HEK293T (cell line): ENCODE measurements at regions not wholly inside any gene's neighbourhood (a gene's known extent, or its start where the extent isn't known, plus 50 kb on each side); places are given as distances from the start of the nearest gene placed in this dataset.
"Not testable (repeated sequence)": the region's sequence is repeated elsewhere in the genome, so short reads cannot be mapped to it uniquely, and the experiment has no call there.

ENCODE experiments used
- CTCF ChIA-PET: fragments of 350-600 bp; formaldehyde crosslinking; extraction: SDS; loops from one replicate; lab custom pipeline; 2021; ENCODE audit warnings: antibody characterized with exemption, inconsistent platforms; lab: Yijun Ruan, JAX
- POLR2A ChIA-PET: fragments of 350-600 bp; formaldehyde crosslinking; extraction: SDS; loops from one replicate; lab custom pipeline; 2020; ENCODE audit warnings: antibody characterized with exemption, inconsistent platforms; lab: Yijun Ruan, JAX
- DNase-seq: peaks from one replicate; pipeline ENCODE4 v3.0.0; 2012; ENCODE audit warnings: mixed read lengths; ENCODE audit errors: extremely low spot score
- ARNT ChIP-seq: fragments of 450-650 bp; IDR thresholded peaks from 2 replicates; pipeline ENCODE4 v1.6.1; 2017; ENCODE audit warnings: mild to moderate bottlenecking
- BHLHE40 ChIP-seq: fragments of 450-650 bp; IDR thresholded peaks from 2 replicates; pipeline ENCODE4 v1.6.1; 2016; ENCODE audit warnings: mild to moderate bottlenecking, moderate library complexity, borderline replicate concordance
- CTBP1 ChIP-seq: fragments of 450-650 bp; IDR thresholded peaks from 2 replicates; pipeline ENCODE4 v1.6.1; 2016; ENCODE audit warnings: borderline replicate concordance
- ELF4 ChIP-seq: fragments of 450-650 bp; IDR thresholded peaks from 2 replicates; pipeline ENCODE4 v1.6.1; 2017; ENCODE audit warnings: antibody characterized with exemption
- FOXA1 ChIP-seq: fragments of 450-650 bp; IDR thresholded peaks from 2 replicates; pipeline ENCODE4 v1.6.1; 2016; ENCODE audit warnings: mild to moderate bottlenecking
- FOXK2 ChIP-seq: fragments of 450-650 bp; IDR thresholded peaks from 2 replicates; pipeline ENCODE4 v1.6.1; 2016; ENCODE audit warnings: mild to moderate bottlenecking
- FOXM1 ChIP-seq: fragments of 450-650 bp; IDR thresholded peaks from 2 replicates; pipeline ENCODE4 v1.6.1; 2017; ENCODE audit warnings: mild to moderate bottlenecking, borderline replicate concordance
- HDGF ChIP-seq: fragments of 450-650 bp; IDR thresholded peaks from 2 replicates; pipeline ENCODE4 v1.6.1; 2017; ENCODE audit warnings: antibody characterized with exemption, borderline replicate concordance
- L3MBTL2 ChIP-seq: fragments of 450-650 bp; conservative IDR thresholded peaks from 2 replicates; pipeline ENCODE4 v1.6.1; 2016; ENCODE audit warnings: mild to moderate bottlenecking
- LEF1 ChIP-seq: fragments of 450-650 bp; IDR thresholded peaks from 2 replicates; pipeline ENCODE4 v1.6.1; 2017; ENCODE audit warnings: mild to moderate bottlenecking, borderline replicate concordance
- NFRKB ChIP-seq: fragments of 450-650 bp; IDR thresholded peaks from 2 replicates; pipeline ENCODE4 v1.6.1; 2016; ENCODE audit warnings: mild to moderate bottlenecking, moderate library complexity
- PKNOX1 ChIP-seq: fragments of 450-650 bp; IDR thresholded peaks from 2 replicates; pipeline ENCODE4 v1.6.1; 2016
- SP1 ChIP-seq: fragments of 450-650 bp; IDR thresholded peaks from 2 replicates; pipeline ENCODE4 v1.6.1; 2017
- SUZ12 ChIP-seq: fragments of 450-650 bp; IDR thresholded peaks from 2 replicates; pipeline ENCODE4 v1.6.1; 2016; ENCODE audit warnings: mild to moderate bottlenecking
- TARDBP ChIP-seq: fragments of 450-650 bp; IDR thresholded peaks from 2 replicates; pipeline ENCODE4 v1.6.1; 2016
- ZNF384 ChIP-seq: fragments of 450-650 bp; IDR thresholded peaks from 2 replicates; pipeline ENCODE4 v1.6.1; 2016

GRCh38 chr6:22755605-22756004 lies 186.2 kb downstream of the HDGFL1 start:
- ChIA-PET POLR2A (no interaction called here), CTCF (no interaction called here)
- no peak for DNase-seq
- TF ChIP-seq BHLHE40 (no peak), PKNOX1 (no peak), LEF1 (no peak), CTBP1 (no peak), L3MBTL2 (no peak), SP1 (no peak), TARDBP (no peak), ARNT (no peak), ELF4 (no peak), FOXK2 (no peak), ZNF384 (no peak), FOXM1 (no peak), NFRKB (no peak), SUZ12 (no peak), HDGF (no peak), FOXA1 (no peak)

GRCh38 chr6:22756365-22756764 lies 187.0 kb downstream of the HDGFL1 start:
- ChIA-PET POLR2A (no interaction called here), CTCF (no interaction called here)
- no peak for TF ChIP-seq TARDBP
- TF ChIP-seq FOXA1 = no peak
- TF ChIP-seq SP1 = no peak
- no peak for TF ChIP-seq L3MBTL2
- no peak for TF ChIP-seq CTBP1
- no peak for TF ChIP-seq NFRKB
- no peak for TF ChIP-seq SUZ12
- no peak for TF ChIP-seq ARNT
- TF ChIP-seq ELF4 = no peak
- no peak for DNase-seq

DNA sequence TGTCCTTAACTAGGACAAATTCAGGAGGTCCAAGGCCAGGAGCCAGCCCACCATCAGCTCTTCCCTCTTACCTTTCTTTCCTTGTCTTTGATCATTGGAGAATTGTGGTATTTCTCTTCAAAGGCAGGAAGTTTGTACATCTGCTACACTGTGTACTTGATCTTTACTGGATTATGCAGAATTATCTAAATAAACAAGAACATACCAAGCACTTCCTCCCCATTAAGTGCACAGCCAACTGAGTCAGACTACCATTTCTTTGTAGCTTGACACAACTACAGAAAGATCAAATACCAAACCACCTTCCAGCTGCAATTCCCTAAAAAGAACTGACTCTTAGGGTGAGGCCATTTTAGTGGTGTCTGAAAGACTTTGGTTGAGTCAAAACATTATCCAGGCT lies 195.1 kb downstream of the HDGFL1 start:
- no peak for DNase-seq
- TF ChIP-seq ZNF384 = no peak
- ChIA-PET CTCF (no interaction called here), POLR2A (no interaction called here)

DNA sequence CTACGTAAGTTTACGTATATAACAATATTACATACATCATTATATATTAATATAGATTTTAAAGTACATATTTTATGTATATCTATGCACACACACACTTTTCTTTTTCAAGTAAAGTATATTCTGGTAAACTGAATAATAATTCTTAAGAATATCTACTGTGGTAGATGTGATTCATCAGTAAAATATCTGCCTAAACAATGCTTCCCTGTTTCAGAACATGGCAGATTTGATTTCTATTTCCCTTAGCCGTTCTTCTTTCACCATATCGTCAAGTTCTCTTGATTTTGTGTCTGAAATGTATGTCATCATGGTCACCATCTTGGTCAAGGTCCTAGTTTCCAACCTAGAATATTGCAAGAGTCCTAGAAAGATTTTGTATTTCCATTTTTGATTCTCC lies 195.6 kb downstream of the HDGFL1 start:
- ChIA-PET POLR2A (no interaction called here), CTCF (no interaction called here)
- no peak for TF ChIP-seq FOXA1
- no peak for TF ChIP-seq LEF1
- no peak for TF ChIP-seq FOXM1
- no peak for TF ChIP-seq FOXK2
- no peak for TF ChIP-seq HDGF
- no peak for TF ChIP-seq NFRKB
- no peak for TF ChIP-seq ZNF384
- no peak for TF ChIP-seq PKNOX1
- no peak for TF ChIP-seq CTBP1
- TF ChIP-seq ELF4 = no peak
- TF ChIP-seq TARDBP = no peak
- no peak for TF ChIP-seq SUZ12
- TF ChIP-seq SP1 = no peak
- TF ChIP-seq BHLHE40 = no peak
- DNase-seq = no peak

DNA sequence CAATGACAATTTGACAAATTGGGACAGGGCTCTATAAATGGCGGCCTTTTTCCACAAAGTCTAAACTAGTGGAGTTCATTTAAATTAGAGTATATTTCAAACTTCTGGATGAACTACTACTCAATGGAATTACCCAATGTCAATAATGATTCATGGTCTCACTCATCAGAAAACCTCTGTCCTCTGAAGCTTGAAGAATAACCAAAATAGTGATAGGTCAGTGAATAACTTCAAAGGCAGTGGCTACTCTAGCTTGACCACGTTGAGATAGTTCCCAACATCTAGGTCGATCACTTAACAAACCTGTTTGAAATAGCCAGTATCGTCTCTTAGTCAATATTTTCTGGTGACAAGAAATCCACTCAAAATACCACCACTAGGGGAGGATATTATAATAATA lies 197.6 kb downstream of the HDGFL1 start:
- ChIA-PET POLR2A (no interaction called here), CTCF (no interaction called here)
- no peak for DNase-seq
- TF ChIP-seq PKNOX1 (no peak), ELF4 (no peak), SUZ12 (no peak)

- DNase-seq = no peak
- CTCF ChIA-PET = no interaction called here
Observed at GRCh38 chr6:22770054-22770453, 200.7 kb downstream of the HDGFL1 start.

GRCh38 chr6:22774129-22774528 lies 204.8 kb downstream of the HDGFL1 start:
- ChIA-PET CTCF (no interaction called here), POLR2A (no interaction called here)
- TF ChIP-seq L3MBTL2 = no peak
- no peak for TF ChIP-seq SP1
- no peak for TF ChIP-seq ELF4
- TF ChIP-seq ARNT = no peak
- no peak for TF ChIP-seq FOXK2
- no peak for TF ChIP-seq FOXM1
- no peak for TF ChIP-seq HDGF
- no peak for TF ChIP-seq SUZ12
- no peak for TF ChIP-seq TARDBP
- TF ChIP-seq NFRKB = no peak
- no peak for TF ChIP-seq BHLHE40
- no peak for TF ChIP-seq CTBP1
- TF ChIP-seq LEF1 = no peak
- DNase-seq = no peak

More at GRCh38 chr6:22770054-22770453, 200.7 kb downstream of the HDGFL1 start:
- POLR2A ChIA-PET = no interaction called here
- no peak for TF ChIP-seq ELF4
- TF ChIP-seq SUZ12 = no peak
- TF ChIP-seq BHLHE40 = no peak
- TF ChIP-seq ARNT = no peak
- TF ChIP-seq TARDBP = no peak
- no peak for TF ChIP-seq FOXA1
- TF ChIP-seq L3MBTL2 = no peak

DNA sequence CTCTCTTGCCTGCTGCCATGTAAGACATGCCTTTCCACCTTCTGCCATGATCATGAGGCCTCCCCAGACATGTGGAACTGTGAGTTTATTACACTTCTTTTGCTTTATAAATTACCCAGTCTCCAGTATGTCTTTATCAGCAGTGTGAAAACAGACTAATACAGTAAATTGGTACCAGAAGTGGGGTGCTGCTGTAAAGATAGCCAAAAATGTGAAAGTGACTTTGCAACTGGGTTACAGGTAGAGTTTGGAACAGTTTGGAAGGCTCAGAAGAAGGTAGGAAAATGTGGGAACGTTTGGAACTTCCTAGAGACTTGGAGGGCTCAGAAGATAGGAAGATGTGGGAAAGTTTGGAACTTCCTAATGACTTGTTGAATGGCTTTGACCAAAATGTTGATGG lies 209.1 kb downstream of the HDGFL1 start:
- CTCF ChIA-PET, DNase-seq, POLR2A ChIA-PET: not testable (repeated sequence)
